HG03442 (cell line): ENCODE measurements at regions not wholly inside any gene's neighbourhood (a gene's known extent, or its start where the extent isn't known, plus 50 kb on each side); places are given as distances from the start of the nearest gene placed in this dataset.

ENCODE experiments used
- ATAC-seq: cut with Tn5 transposase; IDR thresholded peaks from one replicate; pipeline ENCODE4 v1.9.1; 2021; ENCODE audit warnings: mild to moderate bottlenecking, moderate library complexity; ENCODE audit not compliant: unreplicated experiment

GRCh38 chr10:4051011-4051640 is 266.1 kb upstream of the KLF6 start:
- ATAC-seq, result no peak

GRCh38 chr10:4050061-4050460 is 265.1 kb upstream of the KLF6 start:
- ATAC-seq, result no peak

- ATAC-seq, result no peak
These were observed 264.3 kb upstream of the KLF6 start for GRCh38 chr10:4049348-4049747.

- no peak for ATAC-seq
These were observed 263.3 kb upstream of the KLF6 start for GRCh38 chr10:4048236-4048864.

GRCh38 chr10:4046712-4047354 is 261.8 kb upstream of the KLF6 start:
- no peak for ATAC-seq

GRCh38 chr10:4046030-4046429 is 261.0 kb upstream of the KLF6 start:
- peak; percentile 72 for ATAC-seq

GRCh38 chr10:4043897-4044665 is 259.1 kb upstream of the KLF6 start:
- ATAC-seq, result no peak

- ATAC-seq, result no peak
These were observed 256.6 kb upstream of the KLF6 start for GRCh38 chr10:4041635-4042034.

- ATAC-seq, result no peak
These were observed 253.0 kb upstream of the KLF6 start for GRCh38 chr10:4038000-4038399.

GRCh38 chr10:4035599-4035945 is 250.6 kb upstream of the KLF6 start:
- ATAC-seq, result no peak

GRCh38 chr10:4034907-4035598 is 250.0 kb upstream of the KLF6 start:
- ATAC-seq, result no peak

GRCh38 chr10:4033341-4033896 is 248.4 kb upstream of the KLF6 start:
- peak; percentile 95 for ATAC-seq

- no peak for ATAC-seq
These were observed 244.9 kb upstream of the KLF6 start for GRCh38 chr10:4029866-4030265.

GRCh38 chr10:4028854-4029583 is 244.0 kb upstream of the KLF6 start:
- ATAC-seq, result no peak

GRCh38 chr10:4028027-4028471 is 243.0 kb upstream of the KLF6 start:
- ATAC-seq, result no peak

- no peak for ATAC-seq
These were observed 240.3 kb upstream of the KLF6 start for GRCh38 chr10:4025339-4025738.

GRCh38 chr10:4024516-4025245 is 239.7 kb upstream of the KLF6 start:
- no peak for ATAC-seq

- no peak for ATAC-seq
These were observed 239.0 kb upstream of the KLF6 start for GRCh38 chr10:4024027-4024426.

- ATAC-seq, result no peak
These were observed 237.5 kb upstream of the KLF6 start for GRCh38 chr10:4022473-4022872.
